CD14-positive monocyte (primary cell): ENCODE measurements at regions not wholly inside any gene's neighbourhood (a gene's known extent, or its start where the extent isn't known, plus 50 kb on each side); places are given as distances from the start of the nearest gene placed in this dataset.

Source experiments
- DNase-seq, 3 donors: peaks; one replicate each; pipeline ENCODE4 v3.0.0-alpha.2; 2011 to 2022
- H2AFZ ChIP-seq: 2 replicates; pipeline ENCODE4 v1.6.0; 2012; ENCODE audit warnings: mild to moderate bottlenecking, low read depth, low read length, inconsistent platforms; ENCODE audit not compliant: insufficient read depth, poor library complexity, severe bottlenecking
- H3K27ac ChIP-seq, 2 donors: 1 replicate in 1 of 2; 2 replicates in 1 of 2; pipeline ENCODE4 v1.5.1; 2012 to 2013; ENCODE audit warnings: low read length in 2 of 2, control low read depth in 1 of 2, inconsistent platforms in 1 of 2, low read depth in 1 of 2, mild to moderate bottlenecking in 1 of 2
- H3K27me3 ChIP-seq, 2 donors: one replicate each; pipeline versions ENCODE4 v1.6.0 to v1.6.1; 2011 to 2013; ENCODE audit warnings: low read length in 2 of 2; ENCODE audit not compliant: control insufficient read depth in 2 of 2, insufficient read depth in 2 of 2
- H3K36me3 ChIP-seq, 2 donors: replicated peaks in 1 of 2; 1 replicate in 1 of 2; 2 replicates in 1 of 2; pipeline versions ENCODE4 v1.5.1 to v1.6.1; 2012 to 2013; ENCODE audit warnings: low read length in 2 of 2, control low read depth in 1 of 2, inconsistent platforms in 1 of 2, mild to moderate bottlenecking in 1 of 2; ENCODE audit not compliant: insufficient read depth in 2 of 2, control insufficient read depth in 1 of 2
- H3K4me1 ChIP-seq, 2 donors: 1 replicate in 1 of 2; 2 replicates in 1 of 2; pipeline versions ENCODE4 v1.5.1 to v1.6.1; 2012 to 2013; ENCODE audit warnings: low read length in 2 of 2, control low read depth in 1 of 2, inconsistent platforms in 1 of 2, mild to moderate bottlenecking in 1 of 2, moderate library complexity in 1 of 2; ENCODE audit not compliant: insufficient read depth in 2 of 2, control insufficient read depth in 1 of 2
- H3K4me2 ChIP-seq: replicated peaks from 2 replicates; pipeline ENCODE3; 2012; ENCODE audit warnings: low read length, moderate library complexity, mild to moderate bottlenecking; ENCODE audit not compliant: poor library complexity, severe bottlenecking; ENCODE audit errors: extremely low read depth
- H3K4me3 ChIP-seq, 3 experiments: fragments of 200-600 bp in 1 of 3; sonication (generic) in 1 of 3; replicated peaks in 1 of 3; 1 replicate in 2 of 3; 2 replicates in 1 of 3; pipeline ENCODE4 v1.5.1; 2011 to 2013; ENCODE audit warnings: low read length in 3 of 3, mild to moderate bottlenecking in 3 of 3, control low read depth in 2 of 3, low read depth in 2 of 3, inconsistent platforms in 1 of 3, moderate library complexity in 1 of 3
- H3K79me2 ChIP-seq: 2 replicates; pipeline ENCODE4 v1.6.0; 2012; ENCODE audit warnings: mild to moderate bottlenecking, control low read depth, inconsistent platforms, low read length, moderate library complexity; ENCODE audit not compliant: insufficient read depth
- H3K9ac ChIP-seq: 2 replicates; pipeline ENCODE4 v1.6.0; 2017; ENCODE audit warnings: low read length, mild to moderate bottlenecking; ENCODE audit not compliant: insufficient read depth, poor library complexity, severe bottlenecking
- H3K9me3 ChIP-seq, 2 donors: replicated peaks in 1 of 2; 1 replicate in 1 of 2; 2 replicates in 1 of 2; pipeline versions ENCODE4 v1.5.1 to v1.6.1; 2012 to 2013; ENCODE audit warnings: low read length in 2 of 2, control low read depth in 1 of 2; ENCODE audit not compliant: control insufficient read depth in 1 of 2, insufficient read depth in 1 of 2
- H4K20me1 ChIP-seq: 2 replicates; pipeline ENCODE4 v1.6.0; 2012; ENCODE audit warnings: mild to moderate bottlenecking, low read length, control low read depth, moderate library complexity; ENCODE audit not compliant: insufficient read depth
- H3K27ac Mint-ChIP-seq, 7 donors: one replicate each; pipeline ENCODE4 v1.8.0; 2020; ENCODE audit warnings: mild to moderate bottlenecking in 7 of 7, mixed read lengths in 7 of 7, moderate library complexity in 6 of 7, inconsistent platforms in 2 of 7
- H3K27me3 Mint-ChIP-seq, 3 donors: one replicate each; pipeline ENCODE4 v1.8.0; 2021 to 2022; ENCODE audit warnings: low read depth in 3 of 3, mild to moderate bottlenecking in 3 of 3, mixed read lengths in 3 of 3, moderate library complexity in 3 of 3, inconsistent platforms in 1 of 3
- H3K36me3 Mint-ChIP-seq, 2 donors: one replicate each; pipeline ENCODE4 v1.8.0; 2020; ENCODE audit warnings: mixed read lengths in 2 of 2, inconsistent platforms in 1 of 2, mild to moderate bottlenecking in 1 of 2
- H3K4me1 Mint-ChIP-seq: one replicate; pipeline ENCODE4 v1.8.0; 2020; ENCODE audit warnings: mild to moderate bottlenecking, mixed read lengths
- H3K4me3 Mint-ChIP-seq, 2 donors: one replicate each; pipeline ENCODE4 v1.8.0; 2020; ENCODE audit warnings: mild to moderate bottlenecking in 2 of 2, mixed read lengths in 2 of 2, moderate library complexity in 1 of 2
- H3K9me3 Mint-ChIP-seq, 7 donors: one replicate each; pipeline ENCODE4 v1.8.0; 2020 to 2022; ENCODE audit warnings: mixed read lengths in 7 of 7, mild to moderate bottlenecking in 6 of 7, moderate library complexity in 6 of 7, inconsistent platforms in 2 of 7
- CTCF ChIP-seq: fragments of 200-600 bp; IDR thresholded peaks from one replicate; pipeline ENCODE4 v1.8.0; 2022; ENCODE audit warnings: antibody characterized with exemption, mild to moderate bottlenecking
- WGBS: methylation state at CpG from one replicate; pipeline ENCODE4 v1.1.5; 2013; ENCODE audit warnings: missing lambda C conversion rate; ENCODE audit not compliant: insufficient coverage; 5-methylcytosine and 5-hydroxymethylcytosine counted together
- intact Hi-C, 2 donors: fragments of 100-400 bp; cut with micrococcal nuclease; formaldehyde crosslinking; loops; one replicate each; pipeline versions ENCODE4 v1.15.0 to v1.15.1; 2023

- peaks cover 6% of the 10 kb centered on the region for H3K4me1 Mint-ChIP-seq
- intact Hi-C loops: loop anchor here (2.0 to 10.0 kb wide), 5 partner anchors 176 to 750 kb away; no protein-coding TSS in a partner anchor
Observed at GRCh38 chr14:32254952-32255679, 52.0 kb upstream of the RNU6-8 start.

GRCh38 chr14:32255789-32256188, 52.7 kb upstream of the RNU6-8 start:
- H3K4me1 Mint-ChIP-seq: peaks cover 6% of the 10 kb centered on the region
- no peaks in the 10 kb centered on the region for H3K27me3 ChIP-seq
- no peak overlapping the region for H3K9ac ChIP-seq
- peaks cover 0 to 2% (median 0%) of the 10 kb centered on the region in 3 donors for H3K27me3 Mint-ChIP-seq
- no peak overlapping the region for H3K4me3 ChIP-seq
- intact Hi-C loops: loop anchor here (2.0 to 10.0 kb wide), 2 partner anchors 177 to 751 kb away; no protein-coding TSS in a partner anchor
- no peak overlapping the region for H3K4me3 Mint-ChIP-seq
- TF ChIP-seq CTCF: no peak
- H3K27ac ChIP-seq: no peak overlapping the region
- no peaks in the 10 kb centered on the region for H4K20me1 ChIP-seq
- no peaks in the 10 kb centered on the region for H3K9me3 Mint-ChIP-seq
- no peaks in the 10 kb centered on the region for H3K36me3 Mint-ChIP-seq
- H3K4me1 ChIP-seq: no peaks in the 10 kb centered on the region
- no peak overlapping the region for H3K4me2 ChIP-seq
- DNase-seq: no peak
- no peaks in the 10 kb centered on the region for H3K36me3 ChIP-seq
- no peaks in the 10 kb centered on the region for H3K79me2 ChIP-seq
- H3K27ac Mint-ChIP-seq: no peak overlapping the region
- H3K9me3 ChIP-seq: no peaks in the 10 kb centered on the region
- no peak overlapping the region for H2AFZ ChIP-seq

More at GRCh38 chr14:32254952-32255679, 52.0 kb upstream of the RNU6-8 start:
- Histone ChIP-seq H3K27me3 (no peaks in the 10 kb centered on the region), H3K4me1 (no peaks in the 10 kb centered on the region), H3K79me2 (no peaks in the 10 kb centered on the region), H3K9ac (no peak overlapping the region), H3K4me3 (no peak overlapping the region), H3K4me2 (no peak overlapping the region), H3K36me3 (no peaks in the 10 kb centered on the region), H3K27ac (no peak overlapping the region), H3K9me3 (no peaks in the 10 kb centered on the region), H4K20me1 (no peaks in the 10 kb centered on the region), H2AFZ (no peak overlapping the region)
- peak; percentile 3 to 27 (median 10) for DNase-seq
- H3K27me3 Mint-ChIP-seq: peaks cover 0 to 2% (median 0%) of the 10 kb centered on the region in 3 donors
- H3K36me3 Mint-ChIP-seq: no peaks in the 10 kb centered on the region
- no peak overlapping the region for H3K27ac Mint-ChIP-seq
- 63% methylated on average over 8 of the region's 9 CpGs for WGBS
- no peak overlapping the region for H3K4me3 Mint-ChIP-seq
- TF ChIP-seq CTCF: peak; percentile 67
- no peaks in the 10 kb centered on the region for H3K9me3 Mint-ChIP-seq
